CD14-positive monocyte (primary cell): ENCODE measurements at regions not wholly inside any gene's neighbourhood (a gene's known extent, or its start where the extent isn't known, plus 50 kb on each side); places are given as distances from the start of the nearest gene placed in this dataset.

Experiments
- DNase-seq, 3 donors: peaks; one replicate each; pipeline ENCODE4 v3.0.0-alpha.2; 2011 to 2022
- H2AFZ ChIP-seq: 2 replicates; pipeline ENCODE4 v1.6.0; 2012; ENCODE audit warnings: mild to moderate bottlenecking, low read depth, low read length, inconsistent platforms; ENCODE audit not compliant: insufficient read depth, poor library complexity, severe bottlenecking
- H3K27ac ChIP-seq, 2 donors: 1 replicate in 1 of 2; 2 replicates in 1 of 2; pipeline ENCODE4 v1.5.1; 2012 to 2013; ENCODE audit warnings: low read length in 2 of 2, control low read depth in 1 of 2, inconsistent platforms in 1 of 2, low read depth in 1 of 2, mild to moderate bottlenecking in 1 of 2
- H3K27me3 ChIP-seq, 2 donors: one replicate each; pipeline versions ENCODE4 v1.6.0 to v1.6.1; 2011 to 2013; ENCODE audit warnings: low read length in 2 of 2; ENCODE audit not compliant: control insufficient read depth in 2 of 2, insufficient read depth in 2 of 2
- H3K36me3 ChIP-seq, 2 donors: replicated peaks in 1 of 2; 1 replicate in 1 of 2; 2 replicates in 1 of 2; pipeline versions ENCODE4 v1.5.1 to v1.6.1; 2012 to 2013; ENCODE audit warnings: low read length in 2 of 2, control low read depth in 1 of 2, inconsistent platforms in 1 of 2, mild to moderate bottlenecking in 1 of 2; ENCODE audit not compliant: insufficient read depth in 2 of 2, control insufficient read depth in 1 of 2
- H3K4me1 ChIP-seq, 2 donors: 1 replicate in 1 of 2; 2 replicates in 1 of 2; pipeline versions ENCODE4 v1.5.1 to v1.6.1; 2012 to 2013; ENCODE audit warnings: low read length in 2 of 2, control low read depth in 1 of 2, inconsistent platforms in 1 of 2, mild to moderate bottlenecking in 1 of 2, moderate library complexity in 1 of 2; ENCODE audit not compliant: insufficient read depth in 2 of 2, control insufficient read depth in 1 of 2
- H3K4me2 ChIP-seq: replicated peaks from 2 replicates; pipeline ENCODE3; 2012; ENCODE audit warnings: low read length, moderate library complexity, mild to moderate bottlenecking; ENCODE audit not compliant: poor library complexity, severe bottlenecking; ENCODE audit errors: extremely low read depth
- H3K4me3 ChIP-seq, 3 experiments: fragments of 200-600 bp in 1 of 3; sonication (generic) in 1 of 3; replicated peaks in 1 of 3; 1 replicate in 2 of 3; 2 replicates in 1 of 3; pipeline ENCODE4 v1.5.1; 2011 to 2013; ENCODE audit warnings: low read length in 3 of 3, mild to moderate bottlenecking in 3 of 3, control low read depth in 2 of 3, low read depth in 2 of 3, inconsistent platforms in 1 of 3, moderate library complexity in 1 of 3
- H3K79me2 ChIP-seq: 2 replicates; pipeline ENCODE4 v1.6.0; 2012; ENCODE audit warnings: mild to moderate bottlenecking, control low read depth, inconsistent platforms, low read length, moderate library complexity; ENCODE audit not compliant: insufficient read depth
- H3K9ac ChIP-seq: 2 replicates; pipeline ENCODE4 v1.6.0; 2017; ENCODE audit warnings: low read length, mild to moderate bottlenecking; ENCODE audit not compliant: insufficient read depth, poor library complexity, severe bottlenecking
- H3K9me3 ChIP-seq, 2 donors: replicated peaks in 1 of 2; 1 replicate in 1 of 2; 2 replicates in 1 of 2; pipeline versions ENCODE4 v1.5.1 to v1.6.1; 2012 to 2013; ENCODE audit warnings: low read length in 2 of 2, control low read depth in 1 of 2; ENCODE audit not compliant: control insufficient read depth in 1 of 2, insufficient read depth in 1 of 2
- H4K20me1 ChIP-seq: 2 replicates; pipeline ENCODE4 v1.6.0; 2012; ENCODE audit warnings: mild to moderate bottlenecking, low read length, control low read depth, moderate library complexity; ENCODE audit not compliant: insufficient read depth
- H3K27ac Mint-ChIP-seq, 7 donors: one replicate each; pipeline ENCODE4 v1.8.0; 2020; ENCODE audit warnings: mild to moderate bottlenecking in 7 of 7, mixed read lengths in 7 of 7, moderate library complexity in 6 of 7, inconsistent platforms in 2 of 7
- H3K27me3 Mint-ChIP-seq, 3 donors: one replicate each; pipeline ENCODE4 v1.8.0; 2021 to 2022; ENCODE audit warnings: low read depth in 3 of 3, mild to moderate bottlenecking in 3 of 3, mixed read lengths in 3 of 3, moderate library complexity in 3 of 3, inconsistent platforms in 1 of 3
- H3K36me3 Mint-ChIP-seq, 2 donors: one replicate each; pipeline ENCODE4 v1.8.0; 2020; ENCODE audit warnings: mixed read lengths in 2 of 2, inconsistent platforms in 1 of 2, mild to moderate bottlenecking in 1 of 2
- H3K4me1 Mint-ChIP-seq: one replicate; pipeline ENCODE4 v1.8.0; 2020; ENCODE audit warnings: mild to moderate bottlenecking, mixed read lengths
- H3K4me3 Mint-ChIP-seq, 2 donors: one replicate each; pipeline ENCODE4 v1.8.0; 2020; ENCODE audit warnings: mild to moderate bottlenecking in 2 of 2, mixed read lengths in 2 of 2, moderate library complexity in 1 of 2
- H3K9me3 Mint-ChIP-seq, 7 donors: one replicate each; pipeline ENCODE4 v1.8.0; 2020 to 2022; ENCODE audit warnings: mixed read lengths in 7 of 7, mild to moderate bottlenecking in 6 of 7, moderate library complexity in 6 of 7, inconsistent platforms in 2 of 7
- WGBS: methylation state at CpG from one replicate; pipeline ENCODE4 v1.1.5; 2013; ENCODE audit warnings: missing lambda C conversion rate; ENCODE audit not compliant: insufficient coverage; 5-methylcytosine and 5-hydroxymethylcytosine counted together
- intact Hi-C, 2 donors: fragments of 100-400 bp; cut with micrococcal nuclease; formaldehyde crosslinking; loops; one replicate each; pipeline versions ENCODE4 v1.15.0 to v1.15.1; 2023
- TF ChIP-seq, protein P1 (sequence below): fragments of 200-600 bp; IDR thresholded peaks from one replicate; pipeline ENCODE4 v1.8.0; 2022; ENCODE audit warnings: antibody characterized with exemption, mild to moderate bottlenecking

DNA sequence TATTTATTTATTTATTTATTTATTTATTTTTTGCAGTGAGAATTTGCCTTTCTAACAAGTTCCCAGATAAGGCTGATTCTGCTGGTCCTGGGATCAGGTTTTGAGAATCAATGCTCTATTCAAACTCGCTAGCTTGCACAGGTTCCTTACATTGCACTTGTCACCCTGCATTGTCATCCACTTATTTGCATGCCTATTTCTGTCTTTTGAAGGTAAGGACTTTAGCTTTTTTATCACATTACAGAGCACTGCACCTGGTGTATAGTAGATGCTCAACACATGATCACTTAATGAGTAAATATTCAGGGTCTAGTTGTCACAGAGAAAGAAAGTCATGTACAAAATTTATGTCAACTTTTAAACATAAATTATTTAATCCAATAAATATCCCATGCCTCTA, 219.7 kb upstream of the BTG1 start:
- Histone ChIP-seq H3K4me3 (no peak overlapping the region), H4K20me1 (no peaks in the 10 kb centered on the region), H3K4me1 (peaks cover 23 to 32% of the 10 kb centered on the region in 2 donors), H3K27ac (no peak overlapping the region), H3K9ac (no peak overlapping the region), H3K36me3 (no peaks in the 10 kb centered on the region), H3K4me2 (no peak overlapping the region), H3K9me3 (no peaks in the 10 kb centered on the region), H2AFZ (no peak overlapping the region), H3K27me3 (no peaks in the 10 kb centered on the region), H3K79me2 (no peaks in the 10 kb centered on the region)
- TF ChIP-seq, protein P1, sequence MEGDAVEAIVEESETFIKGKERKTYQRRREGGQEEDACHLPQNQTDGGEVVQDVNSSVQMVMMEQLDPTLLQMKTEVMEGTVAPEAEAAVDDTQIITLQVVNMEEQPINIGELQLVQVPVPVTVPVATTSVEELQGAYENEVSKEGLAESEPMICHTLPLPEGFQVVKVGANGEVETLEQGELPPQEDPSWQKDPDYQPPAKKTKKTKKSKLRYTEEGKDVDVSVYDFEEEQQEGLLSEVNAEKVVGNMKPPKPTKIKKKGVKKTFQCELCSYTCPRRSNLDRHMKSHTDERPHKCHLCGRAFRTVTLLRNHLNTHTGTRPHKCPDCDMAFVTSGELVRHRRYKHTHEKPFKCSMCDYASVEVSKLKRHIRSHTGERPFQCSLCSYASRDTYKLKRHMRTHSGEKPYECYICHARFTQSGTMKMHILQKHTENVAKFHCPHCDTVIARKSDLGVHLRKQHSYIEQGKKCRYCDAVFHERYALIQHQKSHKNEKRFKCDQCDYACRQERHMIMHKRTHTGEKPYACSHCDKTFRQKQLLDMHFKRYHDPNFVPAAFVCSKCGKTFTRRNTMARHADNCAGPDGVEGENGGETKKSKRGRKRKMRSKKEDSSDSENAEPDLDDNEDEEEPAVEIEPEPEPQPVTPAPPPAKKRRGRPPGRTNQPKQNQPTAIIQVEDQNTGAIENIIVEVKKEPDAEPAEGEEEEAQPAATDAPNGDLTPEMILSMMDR, result no peak
- intact Hi-C loops, result no loop called here
- Mint-ChIP-seq H3K9me3 (peaks cover 0 to 1% (median 0%) of the 10 kb centered on the region in 7 donors), H3K4me1 (peaks cover 33% of the 10 kb centered on the region), H3K4me3 (no peak overlapping the region), H3K27ac (peak overlapping the region in 1 of 7 donors; percentile 18), H3K36me3 (peaks cover 0 to 2% of the 10 kb centered on the region in 2 donors), H3K27me3 (no peaks in the 10 kb centered on the region)
- no CpG with 5 or more reads among the region's 1 CpG for WGBS
- DNase-seq, result no peak

DNA sequence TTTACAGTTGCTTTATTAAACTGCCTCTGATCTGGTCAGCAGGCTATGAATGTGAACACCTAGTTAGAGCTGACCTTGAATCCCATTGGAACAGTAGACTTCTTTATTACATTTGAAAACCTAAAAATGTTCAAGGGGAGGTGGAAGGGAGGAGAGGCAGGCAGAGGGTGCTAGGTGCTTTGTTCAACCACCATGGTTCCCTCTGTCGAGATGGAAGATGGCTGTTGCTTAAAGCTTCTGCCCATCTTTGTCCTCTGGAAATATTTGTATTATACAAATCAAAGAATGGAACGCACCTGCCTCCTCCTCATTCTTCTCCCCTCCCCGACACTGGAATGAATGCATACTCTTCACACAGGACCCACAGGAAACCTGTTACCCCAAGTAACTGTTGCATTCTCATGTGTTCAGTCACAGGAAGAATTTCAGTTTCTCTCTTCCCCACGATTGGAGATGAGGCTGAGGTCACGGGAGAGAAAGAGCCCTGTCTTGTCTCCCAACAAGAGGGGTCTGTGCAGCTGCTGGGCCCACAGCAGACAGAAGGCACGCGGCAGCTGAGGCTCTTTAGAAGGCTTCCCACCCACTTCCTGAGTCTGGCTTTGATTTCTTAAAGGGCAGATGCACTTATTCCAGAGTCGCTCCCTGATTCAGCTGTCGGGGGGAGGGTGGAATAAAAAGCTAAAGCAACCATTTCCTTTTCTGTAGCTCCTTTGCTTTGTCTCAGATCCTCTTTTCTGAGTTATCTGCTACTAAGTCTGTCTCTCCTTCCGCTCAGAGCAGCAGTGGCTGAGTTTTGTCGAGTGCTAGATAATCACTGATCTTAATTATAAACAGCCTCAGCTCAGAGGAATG, 217.9 kb upstream of the BTG1 start:
- H2AFZ ChIP-seq, result peak overlapping the region; percentile 90
- DNase-seq, result peak; percentile 46 to 77 (median 64)
- Mint-ChIP-seq H3K27ac (peak overlapping the region; percentile 91 to 96 (median 94)), H3K9me3 (peaks cover 0 to 1% (median 0%) of the 10 kb centered on the region in 7 donors), H3K4me1 (peaks cover 35% of the 10 kb centered on the region), H3K4me3 (peak overlapping the region; percentile 71 to 87), H3K36me3 (peaks cover 0 to 2% of the 10 kb centered on the region in 2 donors), H3K27me3 (no peaks in the 10 kb centered on the region)
- H3K4me2 ChIP-seq, result peak overlapping the region; percentile 72
- no peaks in the 10 kb centered on the region for H3K9me3 ChIP-seq
- no peaks in the 10 kb centered on the region for H3K79me2 ChIP-seq
- peak overlapping the region; percentile 91 to 94 for H3K27ac ChIP-seq
- H3K27me3 ChIP-seq, result no peaks in the 10 kb centered on the region
- peak overlapping the region; percentile 68 for H3K9ac ChIP-seq
- TF ChIP-seq, protein P1, result no peak
- H3K36me3 ChIP-seq, result no peaks in the 10 kb centered on the region
- H3K4me3 ChIP-seq, result peak overlapping the region; percentile 45 to 79 (median 74)
- H4K20me1 ChIP-seq, result no peaks in the 10 kb centered on the region
- peaks cover 23 to 32% of the 10 kb centered on the region in 2 donors for H3K4me1 ChIP-seq
- intact Hi-C loops, result no loop called here
- 0% methylated on average over 4 of the region's 11 CpGs for WGBS
